Ishikawa (cell line): ENCODE measurements at regions not wholly inside any gene's neighbourhood (a gene's known extent, or its start where the extent isn't known, plus 50 kb on each side); places are given as distances from the start of the nearest gene placed in this dataset.

Experiments used
- EGR1 ChIP-seq: IDR thresholded peaks from 2 replicates; pipeline ENCODE4 v1.6.1; 2012
- FOXM1 ChIP-seq: IDR thresholded peaks from 2 replicates; pipeline ENCODE4 v1.6.1; 2012; ENCODE audit warnings: low read depth, borderline replicate concordance
- MAX ChIP-seq: IDR thresholded peaks from 2 replicates; pipeline ENCODE4 v1.6.1; 2012
- RAD21 ChIP-seq: IDR thresholded peaks from 2 replicates; pipeline ENCODE4 v1.6.1; 2012; ENCODE audit warnings: low read depth
- REST ChIP-seq: IDR thresholded peaks from 2 replicates; pipeline ENCODE4 v1.6.1; 2012; ENCODE audit warnings: low read depth, mild to moderate bottlenecking
- TAF1 ChIP-seq: IDR thresholded peaks from 2 replicates; pipeline ENCODE4 v1.6.1; 2012; ENCODE audit warnings: low read depth, mild to moderate bottlenecking
- TCF12 ChIP-seq: IDR thresholded peaks from 2 replicates; pipeline ENCODE4 v1.6.1; 2012; ENCODE audit warnings: low read depth
- TEAD4 ChIP-seq: IDR thresholded peaks from 2 replicates; pipeline ENCODE4 v1.6.1; 2012
- YY1 ChIP-seq: IDR thresholded peaks from 2 replicates; pipeline ENCODE4 v1.6.1; 2012; ENCODE audit warnings: low read depth
- ZBTB7A ChIP-seq: IDR thresholded peaks from 2 replicates; pipeline ENCODE4 v1.6.1; 2012; ENCODE audit warnings: low read depth

GRCh38 chr5:119820608-119821007, 191.2 kb downstream of the FAM170A start:
- TF ChIP-seq YY1 (no peak), EGR1 (no peak), FOXM1 (no peak), TCF12 (no peak), TAF1 (no peak), ZBTB7A (no peak), REST (no peak), RAD21 (no peak), TEAD4 (no peak), MAX (no peak)
